H1 (cell line): ENCODE measurements at regions not wholly inside any gene's neighbourhood (a gene's known extent, or its start where the extent isn't known, plus 50 kb on each side); places are given as distances from the start of the nearest gene placed in this dataset.

Experiments used
- CTCF ChIA-PET: fragments of 300-600 bp; sonication (Branson Sonifier 250); formaldehyde crosslinking; loops from one replicate; lab custom pipeline; 2021; ENCODE audit not compliant: partially characterized antibody; lab: Charles Lee
- POLR2A ChIA-PET: fragments of 300-600 bp; sonication (Branson Sonifier 250); formaldehyde crosslinking; loops from one replicate; lab custom pipeline; 2021; ENCODE audit warnings: inconsistent platforms; ENCODE audit not compliant: partially characterized antibody; lab: Charles Lee
- DNase-seq, 2 experiments: peaks; one replicate each; pipeline versions ENCODE4 v3.0.0 to v3.0.0-alpha.2; 2010 to 2022; ENCODE audit warnings: low spot score in 2 of 2, low read depth in 1 of 2, mixed read lengths in 1 of 2
- FAIRE-seq: peaks from 2 replicates; lab custom pipeline; 2011; peaks lifted over from hg19 to GRCh38; lab: Jason Lieb, UNC
- H2AFZ ChIP-seq: 2 replicates; pipeline ENCODE4 v1.8.1; 2012; ENCODE audit warnings: low read length, inconsistent platforms
- H2AK5ac ChIP-seq: 2 replicates; pipeline ENCODE4 v1.6.1; 2013; ENCODE audit warnings: low read depth, low read length
- H2BK120ac ChIP-seq: replicated peaks from 2 replicates; pipeline ENCODE3; 2013; ENCODE audit warnings: low read depth, low read length, inconsistent platforms
- H2BK12ac ChIP-seq: 2 replicates; pipeline ENCODE4 v1.6.1; 2013; ENCODE audit warnings: low read depth, low read length
- H2BK15ac ChIP-seq: 2 replicates; pipeline ENCODE4 v1.6.1; 2013; ENCODE audit warnings: low read length
- H2BK20ac ChIP-seq: 2 replicates; pipeline ENCODE4 v1.6.1; 2013; ENCODE audit warnings: low read length
- H2BK5ac ChIP-seq: 2 replicates; pipeline ENCODE4 v1.6.1; 2013; ENCODE audit warnings: low read depth, low read length
- H3K14ac ChIP-seq: 2 replicates; pipeline ENCODE4 v1.6.1; 2013; ENCODE audit warnings: inconsistent platforms; ENCODE audit not compliant: insufficient read length
- H3K18ac ChIP-seq: 2 replicates; pipeline ENCODE4 v1.6.1; 2013; ENCODE audit warnings: low read length; ENCODE audit errors: extremely low read depth
- H3K23ac ChIP-seq: 2 replicates; pipeline ENCODE4 v1.6.1; 2013; ENCODE audit warnings: inconsistent platforms; ENCODE audit not compliant: insufficient read length
- H3K23me2 ChIP-seq: 2 replicates; pipeline ENCODE4 v1.6.1; 2013; ENCODE audit warnings: low read depth, low read length
- H3K27ac ChIP-seq: 2 replicates; pipeline ENCODE4 v1.6.1; 2011; ENCODE audit warnings: low read depth, low read length, inconsistent platforms
- H3K27me3 ChIP-seq, 4 experiments: replicated peaks in 1 of 4; 1 replicate in 1 of 4; 2 replicates in 3 of 4; pipeline versions ENCODE4 v1.6.1 to v1.8.1; 2011 to 2013; ENCODE audit warnings: low read length in 3 of 4, mild to moderate bottlenecking in 3 of 4, inconsistent platforms in 2 of 4, mixed read lengths in 2 of 4, moderate library complexity in 1 of 4; ENCODE audit not compliant: control insufficient read depth in 3 of 4, insufficient read depth in 3 of 4; ENCODE audit errors: extremely low read depth in 1 of 4
- H3K36me3 ChIP-seq, 4 experiments: 2 replicates each; pipeline versions ENCODE4 v1.6.1 to v1.8.1; 2011 to 2013; ENCODE audit warnings: mild to moderate bottlenecking in 4 of 4, low read length in 3 of 4, moderate library complexity in 2 of 4, control low read depth in 1 of 4, inconsistent platforms in 1 of 4; ENCODE audit not compliant: insufficient read depth in 4 of 4, control insufficient read depth in 2 of 4
- H3K4ac ChIP-seq: replicated peaks from 2 replicates; pipeline ENCODE3; 2013; ENCODE audit warnings: low read length, low read depth, mixed read lengths, inconsistent platforms; ENCODE audit not compliant: insufficient read length
- H3K4me1 ChIP-seq, 4 experiments: replicated peaks in 1 of 4; 1 replicate in 1 of 4; 2 replicates in 3 of 4; pipeline versions ENCODE4 v1.6.1 to v1.8.1; 2011 to 2013; ENCODE audit warnings: low read length in 3 of 4, inconsistent platforms in 2 of 4, mixed read lengths in 1 of 4; ENCODE audit not compliant: insufficient read depth in 4 of 4, control insufficient read depth in 3 of 4
- H3K4me2 ChIP-seq, 2 experiments: 2 replicates each; pipeline versions ENCODE4 v1.6.1 to v1.8.1; 2011 to 2013; ENCODE audit warnings: low read depth in 2 of 2, low read length in 2 of 2, control low read depth in 1 of 2, inconsistent platforms in 1 of 2, mild to moderate bottlenecking in 1 of 2; ENCODE audit not compliant: insufficient read depth in 1 of 2
- H3K4me3 ChIP-seq, 4 experiments: fragments of 200-600, 300-600 bp in 1 of 4; sonication (generic), shearing (Covaris generic), sonication (Bioruptor Twin) in 1 of 4; 2 replicates each; pipeline versions ENCODE4 v1.5.1 to v1.8.1; 2011 to 2016; ENCODE audit warnings: low read length in 4 of 4, low read depth in 3 of 4, control low read depth in 2 of 4, inconsistent platforms in 2 of 4, mild to moderate bottlenecking in 2 of 4, mixed read lengths in 1 of 4, moderate library complexity in 1 of 4; ENCODE audit not compliant: insufficient read depth in 2 of 4; ENCODE audit errors: extremely low read depth in 1 of 4
- H3K56ac ChIP-seq: replicated peaks from 2 replicates; pipeline ENCODE3; 2013; ENCODE audit warnings: low read depth, mild to moderate bottlenecking, mixed read lengths, low read length, inconsistent platforms; ENCODE audit not compliant: insufficient read length
- H3K79me1 ChIP-seq: 2 replicates; pipeline ENCODE4 v1.6.1; 2013; ENCODE audit warnings: low read depth, low read length, control low read depth
- H3K79me2 ChIP-seq, 2 experiments: 2 replicates each; pipeline versions ENCODE4 v1.6.1 to v1.8.1; 2012 to 2013; ENCODE audit warnings: low read length in 2 of 2, mild to moderate bottlenecking in 2 of 2, inconsistent platforms in 1 of 2; ENCODE audit not compliant: insufficient read depth in 2 of 2, control insufficient read depth in 1 of 2
- H3K9ac ChIP-seq, 4 experiments: replicated peaks in 1 of 4; 1 replicate in 1 of 4; 2 replicates in 3 of 4; pipeline versions ENCODE4 v1.6.1 to v1.8.1; 2011 to 2013; ENCODE audit warnings: low read depth in 3 of 4, low read length in 3 of 4, control low read depth in 2 of 4, mild to moderate bottlenecking in 2 of 4, moderate library complexity in 2 of 4, inconsistent platforms in 1 of 4; ENCODE audit errors: extremely low read depth in 1 of 4
- H3K9me3 ChIP-seq, 2 experiments: 2 replicates each; pipeline versions ENCODE4 v1.6.1 to v1.8.1; 2012 to 2013; ENCODE audit warnings: mild to moderate bottlenecking in 2 of 2, moderate library complexity in 2 of 2, control low read depth in 1 of 2, inconsistent platforms in 1 of 2, low read depth in 1 of 2, low read length in 1 of 2, mixed read lengths in 1 of 2; ENCODE audit not compliant: insufficient read depth in 2 of 2
- H4K20me1 ChIP-seq, 2 experiments: replicated peaks in 1 of 2; 2 replicates each; pipeline versions ENCODE3 to v1.8.1; 2011 to 2013; ENCODE audit warnings: inconsistent platforms in 2 of 2, low read length in 2 of 2, mild to moderate bottlenecking in 1 of 2; ENCODE audit not compliant: insufficient read depth in 2 of 2, control insufficient read depth in 1 of 2
- H4K5ac ChIP-seq: 2 replicates; pipeline ENCODE4 v1.6.1; 2013; ENCODE audit warnings: low read length, low read depth, mixed read lengths, inconsistent platforms; ENCODE audit not compliant: insufficient read length
- H4K8ac ChIP-seq: 2 replicates; pipeline ENCODE4 v1.8.0; 2013; ENCODE audit warnings: mild to moderate bottlenecking, moderate library complexity, low read length, inconsistent platforms; ENCODE audit not compliant: insufficient read depth; ENCODE audit errors: extremely low read depth
- H4K91ac ChIP-seq: replicated peaks from 2 replicates; pipeline ENCODE3; 2013; ENCODE audit warnings: low read length, mixed read lengths, inconsistent platforms; ENCODE audit not compliant: insufficient read length
- BRCA1 ChIP-seq: IDR thresholded peaks from 2 replicates; pipeline ENCODE4 v1.6.1; 2012; ENCODE audit warnings: low read depth, low read length, improper control_type of control experiment
- CBX8 ChIP-seq: fragments of 300-800, 300-1000 bp; sonication (generic); IDR thresholded peaks from 2 replicates; pipeline ENCODE4 v1.7.1; 2016; ENCODE audit warnings: low read depth, low read length, borderline replicate concordance
- EZH2 ChIP-seq: fragments of 200-600 bp; sonication (generic); IDR thresholded peaks from 2 replicates; pipeline ENCODE4 v1.7.1; 2012; ENCODE audit warnings: low read depth, mild to moderate bottlenecking, moderate library complexity, low read length, inconsistent platforms; ENCODE audit not compliant: severe bottlenecking
- GABPA ChIP-seq: IDR thresholded peaks from 2 replicates; pipeline ENCODE4 v1.6.1; 2011; ENCODE audit warnings: mild to moderate bottlenecking, low read length, moderate library complexity, borderline replicate concordance; ENCODE audit not compliant: insufficient read depth
- JUND ChIP-seq: IDR thresholded peaks from 2 replicates; pipeline ENCODE4 v1.6.1; 2011; ENCODE audit warnings: mild to moderate bottlenecking, improper control_type of control experiment, low read length
- KDM5A ChIP-seq: fragments of 200-600 bp; IDR thresholded peaks from 2 replicates; pipeline ENCODE4 v1.7.1; 2012; ENCODE audit warnings: mild to moderate bottlenecking, low read length, inconsistent platforms, mixed read lengths
- MAX ChIP-seq: IDR thresholded peaks from 2 replicates; pipeline ENCODE4 v1.6.1; 2012; ENCODE audit warnings: inconsistent platforms
- POLR2A ChIP-seq, 2 experiments: IDR thresholded peaks; 1 replicate in 1 of 2; 2 replicates in 1 of 2; pipeline ENCODE4 v1.6.1; 2011; ENCODE audit warnings: low read depth in 2 of 2, low read length in 2 of 2, mild to moderate bottlenecking in 2 of 2; ENCODE audit errors: control extremely low read depth in 1 of 2
- POU5F1 ChIP-seq: IDR thresholded peaks from 2 replicates; pipeline ENCODE4 v1.6.1; 2011; ENCODE audit warnings: low read depth, mild to moderate bottlenecking, low read length, moderate library complexity
- RNF2 ChIP-seq: fragments of 200-900, 300-1000 bp; sonication (generic); IDR thresholded peaks from 2 replicates; pipeline ENCODE4 v1.7.1; 2016; ENCODE audit warnings: borderline replicate concordance, low read depth, mild to moderate bottlenecking, antibody characterized with exemption, low read length; ENCODE audit not compliant: poor library complexity, severe bottlenecking; ENCODE audit errors: missing control alignments
- SIRT6 ChIP-seq: IDR thresholded peaks from one replicate; pipeline ENCODE4 v1.7.1; 2012; ENCODE audit warnings: low read length, inconsistent platforms
- SIX5 ChIP-seq: IDR thresholded peaks from 2 replicates; pipeline ENCODE4 v1.6.1; 2011; ENCODE audit warnings: mild to moderate bottlenecking, low read depth, low read length
- SP2 ChIP-seq: IDR thresholded peaks from 2 replicates; pipeline ENCODE4 v1.6.1; 2012; ENCODE audit warnings: mild to moderate bottlenecking, low read length, inconsistent platforms
- SUZ12 ChIP-seq: fragments of 200-600 bp; sonication (generic); IDR thresholded peaks from 2 replicates; pipeline ENCODE4 v1.6.1; 2012; ENCODE audit warnings: mild to moderate bottlenecking, inconsistent platforms, low read length, moderate library complexity, mixed read lengths
- TBP ChIP-seq: IDR thresholded peaks from 2 replicates; pipeline ENCODE4 v1.6.1; 2011; ENCODE audit warnings: low read depth, low read length, improper control_type of control experiment
- YY1 ChIP-seq: IDR thresholded peaks from 2 replicates; pipeline ENCODE4 v1.6.1; 2011; ENCODE audit warnings: low read depth, mild to moderate bottlenecking, low read length
- WGBS, 2 experiments: shearing (Covaris generic) in 1 of 2; methylation state at CpG; one replicate each; pipeline versions ENCODE4 v1.1.6 to v1.1.7; 2013 to 2015; ENCODE audit warnings: low lambda C conversion rate in 2 of 2, mixed read lengths in 2 of 2, inconsistent platforms in 1 of 2, low coverage in 1 of 2, missing lambda C conversion rate in 1 of 2; ENCODE audit not compliant: insufficient replicate concordance in 2 of 2, insufficient coverage in 1 of 2, insufficient read length in 1 of 2; ENCODE audit errors: extremely low coverage in 1 of 2, missing lambda C conversion rate in 1 of 2; 5-methylcytosine and 5-hydroxymethylcytosine counted together

- Histone ChIP-seq H2BK20ac (no peak overlapping the region), H3K27me3 (no peaks in the 10 kb centered on the region), H3K27ac (no peak overlapping the region), H4K8ac (no peak overlapping the region), H4K20me1 (no peaks in the 10 kb centered on the region), H3K4ac (no peak overlapping the region), H3K4me3 (no peak overlapping the region), H4K91ac (no peak overlapping the region), H2BK120ac (no peak overlapping the region), H2BK15ac (no peak overlapping the region), H3K23me2 (no peaks in the 10 kb centered on the region), H3K56ac (no peak overlapping the region), H3K9me3 (no peaks in the 10 kb centered on the region), H3K18ac (no peak overlapping the region), H2AFZ (no peak overlapping the region), H3K14ac (no peak overlapping the region), H3K9ac (no peak overlapping the region), H4K5ac (no peak overlapping the region), H2AK5ac (no peak overlapping the region), H3K79me1 (no peaks in the 10 kb centered on the region), H3K36me3 (no peaks in the 10 kb centered on the region), H3K4me1 (no peaks in the 10 kb centered on the region; a peak in 1 of 7 replicates), H3K23ac (no peak overlapping the region), H2BK5ac (no peak overlapping the region), H2BK12ac (no peak overlapping the region), H3K4me2 (no peak overlapping the region), H3K79me2 (no peaks in the 10 kb centered on the region)
- CTCF ChIA-PET: no interaction called here
- FAIRE-seq (no peak), DNase-seq (no peak)
- 90% methylated on average over 2 of the region's 2 CpGs; no CpG with 5 or more reads in 1 of the 2 experiments for WGBS, 2 experiments
- POLR2A ChIA-PET: no interaction called here
- no peak for TF ChIP-seq BRCA1
- no peak for TF ChIP-seq JUND
- TF ChIP-seq RNF2: no peak
- TF ChIP-seq SP2: no peak
- TF ChIP-seq SUZ12: no peak
- no peak for TF ChIP-seq MAX
- TF ChIP-seq YY1: no peak
- TF ChIP-seq POU5F1: no peak
- TF ChIP-seq SIX5: no peak
- no peak for TF ChIP-seq POLR2A (IDR thresholded peaks at IDR 0.05; ENCODE audit: control extremely low read depth in 1 of 2, low read depth in 2 of 2, low read length in 2 of 2)
- TF ChIP-seq SIRT6: no peak
- no peak for TF ChIP-seq TBP
- no peak for TF ChIP-seq EZH2
- no peak for TF ChIP-seq CBX8
- TF ChIP-seq KDM5A: no peak
- TF ChIP-seq GABPA: no peak
Observed at GRCh38 chr11:97968071-97968470, 1052.7 kb upstream of the CNTN5 start.
